GM20000 (cell line): ENCODE measurements at regions not wholly inside any gene's neighbourhood (a gene's known extent, or its start where the extent isn't known, plus 50 kb on each side); places are given as distances from the start of the nearest gene placed in this dataset.

Experiments used
- DNase-seq: peaks from one replicate; pipeline ENCODE4 v3.0.0; 2012; ENCODE audit warnings: low spot score
- CTCF ChIP-seq: IDR thresholded peaks from 2 replicates; pipeline ENCODE4 v1.5.1; 2012; ENCODE audit warnings: mild to moderate bottlenecking, control low read depth; ENCODE audit errors: extremely low read depth, missing control alignments

GRCh38 chr20:7516621-7517111, 423.6 kb downstream of the HAO1 start:
- DNase-seq = no peak
- TF ChIP-seq CTCF = no peak

- TF ChIP-seq CTCF = no peak
Measured at GRCh38 chr20:7520361-7520760, 419.9 kb downstream of the HAO1 start.

DNA sequence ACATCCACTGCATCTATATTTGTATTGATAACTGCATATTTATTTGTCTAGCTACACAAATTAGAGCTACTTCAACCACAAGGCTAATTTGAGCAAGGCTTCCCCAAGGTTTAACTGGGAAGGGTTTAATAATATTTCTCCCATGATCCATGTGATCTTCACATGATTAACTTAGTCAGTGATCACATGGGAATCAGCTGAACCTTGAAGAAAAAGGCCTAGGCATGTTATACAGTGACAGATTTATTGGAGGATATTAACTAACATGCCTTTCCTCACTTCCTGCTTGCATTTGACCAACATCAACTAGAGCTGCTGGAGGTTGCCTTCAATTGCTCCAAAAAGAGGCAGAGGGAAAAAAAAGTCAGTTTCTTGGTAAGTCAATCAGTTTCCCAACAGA, 417.0 kb downstream of the HAO1 start:
- no peak for TF ChIP-seq CTCF
- DNase-seq = no peak

More at GRCh38 chr20:7520361-7520760, 419.9 kb downstream of the HAO1 start:
- DNase-seq = no peak

GRCh38 chr20:7540018-7540417, 400.2 kb downstream of the HAO1 start:
- no peak for DNase-seq

DNA sequence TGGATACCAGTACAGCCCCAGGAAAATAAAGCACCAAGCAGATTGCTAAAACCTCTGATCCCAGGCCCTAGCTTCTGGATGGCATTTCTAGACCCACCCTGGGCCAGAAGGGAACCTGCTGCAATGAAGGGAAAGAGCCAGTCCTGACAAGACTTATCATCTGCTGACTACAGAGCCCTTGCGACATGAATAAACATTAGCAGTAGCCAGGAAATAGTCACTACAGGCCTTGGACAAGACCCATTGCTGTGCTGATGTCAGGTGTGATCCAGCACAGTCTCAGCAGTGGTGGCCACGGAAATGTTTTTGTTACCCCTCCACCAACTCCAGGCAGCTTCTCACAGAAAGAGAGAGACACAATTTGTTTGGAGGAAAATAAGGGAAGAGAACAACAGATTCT, 399.3 kb downstream of the HAO1 start:
- no peak for TF ChIP-seq CTCF
- DNase-seq = no peak

More at GRCh38 chr20:7540018-7540417, 400.2 kb downstream of the HAO1 start:
- TF ChIP-seq CTCF = no peak

- no peak for DNase-seq
Measured at GRCh38 chr20:7571101-7571500, 369.2 kb downstream of the HAO1 start.

DNA sequence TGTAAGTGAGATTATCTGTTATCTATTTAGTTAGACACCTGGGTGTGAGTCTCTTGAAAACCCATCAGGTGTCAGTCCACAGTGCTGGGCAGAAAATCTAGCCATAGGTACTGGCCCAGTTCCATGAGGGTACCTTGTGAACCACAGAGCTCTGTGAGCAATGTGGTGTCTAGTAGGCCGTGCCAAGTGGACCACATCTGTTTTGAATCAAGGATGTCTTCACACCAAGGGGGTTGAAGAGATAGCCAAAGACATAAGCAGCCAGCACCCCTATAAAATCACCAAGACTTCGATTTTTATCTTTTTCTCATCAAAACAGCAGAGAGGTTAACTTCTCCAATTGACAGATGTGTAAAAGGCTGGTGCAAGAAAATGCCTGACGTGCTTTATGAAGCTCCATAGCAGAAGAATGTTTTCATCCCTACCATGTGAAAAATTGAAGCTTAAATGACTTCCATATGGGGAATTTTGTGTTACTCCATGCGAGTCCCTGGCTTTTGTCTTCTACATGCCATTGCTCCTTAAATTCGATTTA, 368.7 kb downstream of the HAO1 start:
- no peak for DNase-seq
- TF ChIP-seq CTCF = no peak

More at GRCh38 chr20:7571101-7571500, 369.2 kb downstream of the HAO1 start:
- no peak for TF ChIP-seq CTCF
